H9 (cell line): ENCODE measurements at regions not wholly inside any gene's neighbourhood (a gene's known extent, or its start where the extent isn't known, plus 50 kb on each side); places are given as distances from the start of the nearest gene placed in this dataset.

Source experiments
- DNase-seq: peaks from one replicate; pipeline ENCODE4 v3.0.0-alpha.2; 2017
- H2AFZ ChIP-seq: one replicate; pipeline ENCODE4 v1.6.1; 2013; ENCODE audit warnings: mild to moderate bottlenecking, low read length, control low read depth, moderate library complexity
- H2AK5ac ChIP-seq: 2 replicates; pipeline ENCODE4 v1.6.1; 2013; ENCODE audit warnings: low read length, control low read depth, mixed read lengths; ENCODE audit not compliant: insufficient read length
- H2BK120ac ChIP-seq: one replicate; pipeline ENCODE4 v1.6.1; 2013; ENCODE audit warnings: low read depth, mild to moderate bottlenecking, low read length, control low read depth, inconsistent platforms; ENCODE audit not compliant: poor library complexity, severe bottlenecking
- H2BK12ac ChIP-seq: 2 replicates; pipeline ENCODE4 v1.6.1; 2013; ENCODE audit warnings: low read length, control low read depth, mixed read lengths, low read depth; ENCODE audit not compliant: insufficient read length
- H2BK15ac ChIP-seq: 2 replicates; pipeline ENCODE4 v1.6.1; 2013; ENCODE audit warnings: low read depth, low read length, control low read depth
- H2BK20ac ChIP-seq: one replicate; pipeline ENCODE4 v1.6.1; 2013; ENCODE audit warnings: low read depth, mild to moderate bottlenecking, low read length, control low read depth, inconsistent platforms; ENCODE audit not compliant: poor library complexity, severe bottlenecking
- H2BK5ac ChIP-seq: 2 replicates; pipeline ENCODE4 v1.6.1; 2013; ENCODE audit warnings: low read length, control low read depth, mixed read lengths; ENCODE audit not compliant: insufficient read length
- H3K14ac ChIP-seq: 2 replicates; pipeline ENCODE4 v1.6.1; 2013; ENCODE audit warnings: low read length, control low read depth; ENCODE audit not compliant: insufficient read depth
- H3K18ac ChIP-seq: 2 replicates; pipeline ENCODE4 v1.6.1; 2013; ENCODE audit warnings: low read depth, mild to moderate bottlenecking, mixed read lengths, low read length, control low read depth; ENCODE audit not compliant: insufficient read length
- H3K23ac ChIP-seq: 2 replicates; pipeline ENCODE4 v1.6.1; 2013; ENCODE audit warnings: low read length, control low read depth, mixed read lengths, low read depth; ENCODE audit not compliant: insufficient read length
- H3K23me2 ChIP-seq: 2 replicates; pipeline ENCODE4 v1.6.1; 2013; ENCODE audit warnings: low read depth, mild to moderate bottlenecking, mixed read lengths, low read length, control low read depth; ENCODE audit not compliant: insufficient read length, poor library complexity, severe bottlenecking
- H3K27ac ChIP-seq: 2 replicates; pipeline ENCODE4 v1.5.1; 2013; ENCODE audit warnings: low read length, control low read depth, mixed read lengths, low read depth; ENCODE audit not compliant: insufficient read length
- H3K27me3 ChIP-seq: 2 replicates; pipeline ENCODE4 v1.6.1; 2013; ENCODE audit warnings: low read length, control low read depth, inconsistent platforms; ENCODE audit not compliant: insufficient read depth
- H3K4ac ChIP-seq: 2 replicates; pipeline ENCODE4 v1.6.1; 2013; ENCODE audit warnings: low read depth, mild to moderate bottlenecking, control low read depth, inconsistent platforms, low read length, moderate library complexity
- H3K4me1 ChIP-seq: 2 replicates; pipeline ENCODE4 v1.6.1; 2013; ENCODE audit warnings: low read length, control low read depth, inconsistent platforms; ENCODE audit not compliant: insufficient read depth
- H3K4me2 ChIP-seq: 2 replicates; pipeline ENCODE4 v1.6.1; 2013; ENCODE audit warnings: low read length, control low read depth, mixed read lengths; ENCODE audit not compliant: insufficient read length, insufficient read depth
- H3K56ac ChIP-seq: 2 replicates; pipeline ENCODE4 v1.6.1; 2013; ENCODE audit warnings: low read depth, mild to moderate bottlenecking, mixed read lengths, low read length, control low read depth; ENCODE audit not compliant: insufficient read length
- H3K79me1 ChIP-seq: 2 replicates; pipeline ENCODE4 v1.6.1; 2013; ENCODE audit warnings: low read depth, mild to moderate bottlenecking, moderate library complexity, low read length, control low read depth, inconsistent platforms; ENCODE audit not compliant: insufficient read depth, poor library complexity, severe bottlenecking
- H3K79me2 ChIP-seq: 2 replicates; pipeline ENCODE4 v1.6.1; 2013; ENCODE audit warnings: low read length, control low read depth, inconsistent platforms; ENCODE audit not compliant: insufficient read depth
- H3K9ac ChIP-seq: 2 replicates; pipeline ENCODE4 v1.6.1; 2013; ENCODE audit warnings: low read length, control low read depth, mixed read lengths; ENCODE audit not compliant: insufficient read length; ENCODE audit errors: extremely low read depth
- H3K9me3 ChIP-seq: one replicate; pipeline ENCODE4 v1.6.1; 2013; ENCODE audit warnings: low read depth, low read length, inconsistent platforms; ENCODE audit not compliant: control insufficient read depth
- H3T11ph ChIP-seq: one replicate; pipeline ENCODE4 v1.6.1; 2013; ENCODE audit warnings: mild to moderate bottlenecking, low read length, control low read depth, inconsistent platforms
- H4K20me1 ChIP-seq: one replicate; pipeline ENCODE4 v1.6.1; 2013; ENCODE audit not compliant: control insufficient read depth, insufficient read length, insufficient read depth
- H4K5ac ChIP-seq: 2 replicates; pipeline ENCODE4 v1.6.1; 2013; ENCODE audit warnings: low read depth, mild to moderate bottlenecking, mixed read lengths, low read length, control low read depth; ENCODE audit not compliant: insufficient read length
- H4K8ac ChIP-seq: replicated peaks from 2 replicates; pipeline ENCODE4 v1.6.1; 2013; ENCODE audit warnings: low read length, control low read depth, mixed read lengths, low read depth; ENCODE audit not compliant: insufficient read length
- H4K91ac ChIP-seq: 2 replicates; pipeline ENCODE4 v1.6.1; 2013; ENCODE audit warnings: low read depth, mild to moderate bottlenecking, moderate library complexity, mixed read lengths, low read length, control low read depth; ENCODE audit not compliant: insufficient read length
- H3K27ac Mint-ChIP-seq, 3 experiments: 2 replicates in 2 of 3; 3 replicates in 1 of 3; pipeline ENCODE4 v1.8.0; 2020 to 2021; ENCODE audit warnings: mixed read lengths in 3 of 3, mild to moderate bottlenecking in 1 of 3, moderate library complexity in 1 of 3
- H3K27me3 Mint-ChIP-seq: 2 replicates; pipeline ENCODE4 v1.8.0; 2021; ENCODE audit warnings: low read depth, mild to moderate bottlenecking, moderate library complexity, mixed read lengths
- H3K36me3 Mint-ChIP-seq, 3 experiments: 2 replicates in 2 of 3; 3 replicates in 1 of 3; pipeline ENCODE4 v1.8.0; 2020 to 2021; ENCODE audit warnings: low read depth in 3 of 3, mixed read lengths in 3 of 3; ENCODE audit not compliant: insufficient read depth in 1 of 3
- H3K4me1 Mint-ChIP-seq, 2 experiments: 2 replicates each; pipeline ENCODE4 v1.8.0; 2020; ENCODE audit warnings: mixed read lengths in 2 of 2
- H3K4me3 Mint-ChIP-seq, 2 experiments: 2 replicates in 1 of 2; 3 replicates in 1 of 2; pipeline ENCODE4 v1.8.0; 2020 to 2021; ENCODE audit warnings: mild to moderate bottlenecking in 2 of 2, mixed read lengths in 2 of 2, moderate library complexity in 1 of 2
- H3K9me3 Mint-ChIP-seq, 2 experiments: 2 replicates in 1 of 2; 3 replicates in 1 of 2; pipeline ENCODE4 v1.8.0; 2020; ENCODE audit warnings: mild to moderate bottlenecking in 2 of 2, mixed read lengths in 2 of 2, moderate library complexity in 1 of 2
- WGBS: extraction: QIAGEN DNeasy Blood & Tissue Kit; methylation state at CpG from one replicate; pipeline ENCODE4 v1.1.7; 2013; ENCODE audit warnings: missing lambda C conversion rate, low lambda C conversion rate, mixed read lengths; ENCODE audit not compliant: insufficient read length; ENCODE audit errors: extremely low coverage; 5-methylcytosine and 5-hydroxymethylcytosine counted together
- TF ChIP-seq, protein P1 (sequence below): fragments of 200-600 bp; sonication (generic); conservative IDR thresholded peaks from 3 replicates; pipeline ENCODE4 v1.8.0; 2021; ENCODE audit warnings: antibody characterized with exemption, mild to moderate bottlenecking

DNA sequence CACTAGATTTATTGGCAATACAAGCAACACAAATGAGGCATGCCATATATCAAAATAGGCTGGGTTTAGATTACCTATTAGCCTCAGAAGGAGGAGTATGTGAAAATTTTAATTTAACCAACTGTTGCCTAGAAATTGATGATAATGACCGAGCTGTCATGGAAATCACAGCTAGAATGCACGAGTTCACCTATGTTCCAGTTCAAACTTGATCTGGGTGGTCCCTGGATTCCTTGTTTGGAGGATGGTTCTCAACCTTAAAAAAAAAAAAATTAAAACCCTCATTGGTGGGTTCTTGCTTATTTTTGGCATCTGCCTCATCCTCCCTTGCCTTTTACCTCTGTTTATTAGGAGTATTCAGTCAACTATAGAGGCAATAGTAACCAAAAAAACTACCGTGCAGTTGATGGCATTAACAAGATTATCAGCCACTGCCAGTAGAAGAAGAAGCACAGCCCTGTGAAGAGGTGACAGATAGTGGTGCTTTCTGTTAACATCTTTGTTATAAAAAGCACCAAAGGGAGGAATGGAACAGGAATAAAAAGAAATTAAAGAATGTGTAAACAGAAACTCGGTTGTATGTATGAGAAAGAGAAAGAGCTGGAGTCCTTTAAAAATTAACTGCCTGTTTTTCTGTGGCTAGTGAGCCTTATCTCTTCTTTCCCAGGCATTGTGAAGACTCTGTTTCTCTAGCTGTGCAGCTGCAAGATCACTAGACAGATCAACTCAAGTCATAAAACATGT lies 106.4 kb downstream of the ZNF429 start:
- no peak overlapping the region for H2BK5ac ChIP-seq
- H3K27me3 ChIP-seq = no peaks in the 10 kb centered on the region
- no peak for DNase-seq
- no peak overlapping the region for H4K8ac ChIP-seq
- H3K23ac ChIP-seq = no peak overlapping the region
- Mint-ChIP-seq H3K27ac (no peak overlapping the region), H3K4me1 (0 out of 4 replicates have a peak, but pooled peaks cover 2 to 6% of the 10 kb centered on the region in 2 experiments), H3K27me3 (peaks cover 8% of the 10 kb centered on the region), H3K9me3 (peaks cover 70 to 76% of the 10 kb centered on the region in 2 experiments), H3K4me3 (no peak overlapping the region), H3K36me3 (peaks cover 4 to 8% (median 7%) of the 10 kb centered on the region in 3 experiments; a peak in 4 of 7 replicates)
- no peak overlapping the region for H3T11ph ChIP-seq
- no peak overlapping the region for H4K91ac ChIP-seq
- WGBS = no CpG with 5 or more reads among the region's 4 CpGs
- no peak overlapping the region for H3K56ac ChIP-seq
- no peaks in the 10 kb centered on the region for H3K79me2 ChIP-seq
- no peaks in the 10 kb centered on the region for H3K4me1 ChIP-seq
- H3K23me2 ChIP-seq = no peaks in the 10 kb centered on the region
- no peak overlapping the region for H2BK20ac ChIP-seq
- no peak overlapping the region for H2AK5ac ChIP-seq
- no peak overlapping the region for H4K5ac ChIP-seq
- no peak overlapping the region for H2BK15ac ChIP-seq
- no peak overlapping the region for H2BK12ac ChIP-seq
- TF ChIP-seq, protein P1, sequence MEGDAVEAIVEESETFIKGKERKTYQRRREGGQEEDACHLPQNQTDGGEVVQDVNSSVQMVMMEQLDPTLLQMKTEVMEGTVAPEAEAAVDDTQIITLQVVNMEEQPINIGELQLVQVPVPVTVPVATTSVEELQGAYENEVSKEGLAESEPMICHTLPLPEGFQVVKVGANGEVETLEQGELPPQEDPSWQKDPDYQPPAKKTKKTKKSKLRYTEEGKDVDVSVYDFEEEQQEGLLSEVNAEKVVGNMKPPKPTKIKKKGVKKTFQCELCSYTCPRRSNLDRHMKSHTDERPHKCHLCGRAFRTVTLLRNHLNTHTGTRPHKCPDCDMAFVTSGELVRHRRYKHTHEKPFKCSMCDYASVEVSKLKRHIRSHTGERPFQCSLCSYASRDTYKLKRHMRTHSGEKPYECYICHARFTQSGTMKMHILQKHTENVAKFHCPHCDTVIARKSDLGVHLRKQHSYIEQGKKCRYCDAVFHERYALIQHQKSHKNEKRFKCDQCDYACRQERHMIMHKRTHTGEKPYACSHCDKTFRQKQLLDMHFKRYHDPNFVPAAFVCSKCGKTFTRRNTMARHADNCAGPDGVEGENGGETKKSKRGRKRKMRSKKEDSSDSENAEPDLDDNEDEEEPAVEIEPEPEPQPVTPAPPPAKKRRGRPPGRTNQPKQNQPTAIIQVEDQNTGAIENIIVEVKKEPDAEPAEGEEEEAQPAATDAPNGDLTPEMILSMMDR = no peak
- H3K9ac ChIP-seq = no peak overlapping the region
- no peak overlapping the region for H3K4me2 ChIP-seq
- H3K18ac ChIP-seq = no peak overlapping the region
- no peak overlapping the region for H3K4ac ChIP-seq
- no peaks in the 10 kb centered on the region for H4K20me1 ChIP-seq
- no peaks in the 10 kb centered on the region for H3K79me1 ChIP-seq
- H3K9me3 ChIP-seq = peaks cover 9% of the 10 kb centered on the region
- no peak overlapping the region for H3K27ac ChIP-seq
- no peak overlapping the region for H2AFZ ChIP-seq
- H2BK120ac ChIP-seq = no peak overlapping the region
- H3K14ac ChIP-seq = no peak overlapping the region
